Stromal cell of bone marrow (primary cell): ENCODE measurements at regions not wholly inside any gene's neighbourhood (a gene's known extent, or its start where the extent isn't known, plus 50 kb on each side); places are given as distances from the start of the nearest gene placed in this dataset.
"Not testable (repeated sequence)": the region's sequence is repeated elsewhere in the genome, so short reads cannot be mapped to it uniquely, and the experiment has no call there.

Experiments
- DNase-seq: peaks from one replicate; pipeline ENCODE4 v3.0.0-alpha.2; 2012; ENCODE audit warnings: low read depth

GRCh38 chr7:86372262-86372661 is 271.4 kb upstream of the GRM3 start:
- no peak for DNase-seq

GRCh38 chr7:86366946-86367345 is 276.8 kb upstream of the GRM3 start:
- no peak for DNase-seq

DNA sequence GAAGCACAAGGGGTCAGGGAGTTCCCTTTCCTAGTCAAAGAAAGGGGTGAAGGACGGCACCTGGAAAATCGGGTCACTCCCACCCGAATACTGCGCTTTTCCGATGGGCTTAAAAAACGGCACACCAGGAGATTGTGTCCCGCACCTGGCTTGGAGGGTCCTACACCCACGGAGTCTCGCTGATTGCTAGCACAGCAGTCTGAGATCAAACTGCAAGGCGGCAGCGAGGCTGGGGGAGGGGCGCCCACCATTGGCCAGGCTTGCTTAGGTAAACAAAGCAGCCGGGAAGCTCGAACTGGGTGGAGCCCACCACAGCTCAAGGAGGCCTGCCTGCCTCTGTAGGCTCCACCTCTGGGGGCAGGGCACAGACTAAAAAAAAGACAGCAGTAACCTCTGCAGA is 303.3 kb upstream of the GRM3 start:
- DNase-seq: not testable (repeated sequence)

DNA sequence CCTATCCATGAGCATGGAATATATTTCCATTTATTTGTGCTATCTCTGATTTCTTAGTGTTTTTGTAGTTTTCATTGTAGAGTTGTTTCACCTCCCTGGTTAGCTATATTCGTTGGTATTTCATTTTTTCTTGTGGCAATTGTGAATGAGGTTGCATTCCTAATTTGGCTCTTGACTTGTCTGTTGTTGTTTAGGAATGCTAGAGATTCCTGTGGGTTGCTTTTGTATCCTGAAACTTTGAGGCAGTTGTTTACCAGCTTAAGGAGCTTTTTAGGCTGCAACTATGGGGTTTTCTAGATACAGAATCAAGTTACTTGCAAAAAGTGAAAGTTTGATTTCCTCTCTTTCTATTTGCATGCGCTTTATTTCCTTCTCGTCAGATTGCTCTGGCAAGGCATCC is 304.7 kb upstream of the GRM3 start:
- DNase-seq: no peak

DNA sequence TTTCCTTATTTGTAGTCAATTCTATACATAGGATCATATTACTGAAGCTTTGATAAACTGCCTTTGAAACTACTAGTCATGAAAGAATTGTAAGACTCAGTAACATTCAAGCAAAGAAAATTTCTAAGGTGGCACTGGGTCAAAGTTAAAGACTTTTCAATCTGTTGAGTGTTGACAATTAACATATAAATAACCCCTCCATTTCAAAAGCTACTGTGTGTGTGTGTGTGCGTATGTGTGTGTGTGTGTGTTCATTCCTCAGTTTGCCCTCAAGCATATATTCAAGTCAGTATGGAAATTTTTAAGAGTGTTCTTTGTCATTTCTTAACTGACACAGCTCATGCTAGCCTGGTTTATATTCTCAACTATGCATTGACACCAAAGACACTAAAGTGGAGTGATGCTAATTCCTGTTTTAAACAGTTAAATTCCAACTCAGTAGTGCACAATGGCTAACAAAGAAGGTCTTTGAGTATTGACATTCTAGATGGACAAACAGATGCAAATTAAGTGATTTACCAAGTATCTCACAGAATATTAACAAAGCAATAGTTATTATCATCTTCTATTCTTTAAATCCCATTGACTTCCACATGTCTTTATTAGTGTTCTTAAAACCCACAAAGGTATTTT is 314.8 kb upstream of the GRM3 start:
- no peak for DNase-seq

- DNase-seq: no peak
These were observed 316.9 kb upstream of the GRM3 start for GRCh38 chr7:86326847-86327246.

DNA sequence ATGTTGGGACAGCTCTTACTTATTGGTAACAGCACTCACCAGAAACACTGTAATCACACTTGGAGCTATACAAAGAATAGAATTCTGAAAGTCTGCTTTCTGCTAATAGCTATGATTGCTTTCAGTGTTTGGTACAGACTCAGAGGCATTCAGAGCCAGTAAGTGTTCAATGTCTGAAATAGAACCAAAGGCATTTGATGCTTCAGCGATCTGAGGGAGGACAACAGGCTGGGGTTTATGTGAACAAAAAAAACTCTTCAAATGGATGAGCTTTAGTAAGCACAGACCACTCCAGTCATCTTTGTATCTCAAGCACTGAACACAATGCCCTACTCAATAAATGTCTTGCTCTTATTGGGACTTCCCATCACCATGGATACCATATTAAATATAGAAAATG is 322.8 kb upstream of the GRM3 start:
- no peak for DNase-seq

DNA sequence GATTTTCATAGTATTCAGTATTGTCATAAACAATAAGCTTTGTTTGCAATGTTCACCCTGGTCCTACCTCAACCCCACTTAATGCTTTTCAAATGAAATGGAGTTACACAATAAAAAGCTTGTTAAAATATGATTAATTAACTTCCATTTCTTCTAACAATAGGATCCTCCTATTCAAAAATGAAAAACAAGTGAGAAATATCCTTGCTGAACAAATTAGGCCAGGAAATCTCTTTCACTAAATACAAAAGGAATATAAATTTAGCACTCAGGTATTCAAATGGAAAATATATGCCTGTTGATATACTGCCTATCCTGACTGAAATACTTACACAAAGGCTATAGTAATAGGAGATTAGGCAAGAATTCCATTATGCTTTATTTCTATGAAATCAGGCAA is 323.4 kb upstream of the GRM3 start:
- DNase-seq: no peak

GRCh38 chr7:86313842-86314241 is 329.9 kb upstream of the GRM3 start:
- DNase-seq: no peak

DNA sequence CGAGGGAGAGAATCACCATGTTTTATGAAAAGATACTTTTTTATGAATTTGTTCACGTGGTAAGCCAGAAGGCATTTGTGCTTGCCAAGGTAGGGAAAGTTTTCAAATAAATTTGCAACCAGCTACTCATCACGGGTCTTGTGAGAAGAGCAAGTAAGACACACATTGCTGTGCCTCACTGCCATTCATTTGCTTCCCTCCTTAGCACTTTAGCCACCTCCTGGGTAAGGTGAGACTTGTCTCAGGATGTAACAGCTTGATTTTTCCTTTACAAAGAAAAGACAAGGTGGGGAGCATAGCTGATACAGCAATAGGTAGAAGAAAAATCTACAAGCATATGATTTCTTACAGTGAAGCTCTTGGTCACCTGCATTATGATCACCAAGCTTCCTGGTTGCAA is 342.4 kb upstream of the GRM3 start:
- DNase-seq: no peak

DNA sequence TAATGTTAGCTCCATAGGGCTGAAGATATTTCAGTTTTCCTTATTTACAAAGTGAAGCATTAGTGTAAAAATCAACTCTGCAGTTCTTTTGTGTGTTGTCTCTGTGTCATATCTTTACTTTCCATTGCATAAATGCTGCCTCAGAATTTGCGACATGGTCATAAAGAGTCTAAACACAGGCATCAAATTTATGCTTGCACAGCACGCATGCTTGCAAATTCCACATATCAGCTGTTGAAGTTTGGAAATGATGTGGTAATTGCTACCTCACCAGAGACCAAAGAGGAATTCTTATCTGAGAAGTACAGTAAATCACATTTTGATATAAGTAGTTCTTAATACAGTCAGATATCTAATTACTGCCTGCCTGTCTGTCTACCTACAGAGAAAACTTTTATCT is 348.2 kb upstream of the GRM3 start:
- DNase-seq: no peak

DNA sequence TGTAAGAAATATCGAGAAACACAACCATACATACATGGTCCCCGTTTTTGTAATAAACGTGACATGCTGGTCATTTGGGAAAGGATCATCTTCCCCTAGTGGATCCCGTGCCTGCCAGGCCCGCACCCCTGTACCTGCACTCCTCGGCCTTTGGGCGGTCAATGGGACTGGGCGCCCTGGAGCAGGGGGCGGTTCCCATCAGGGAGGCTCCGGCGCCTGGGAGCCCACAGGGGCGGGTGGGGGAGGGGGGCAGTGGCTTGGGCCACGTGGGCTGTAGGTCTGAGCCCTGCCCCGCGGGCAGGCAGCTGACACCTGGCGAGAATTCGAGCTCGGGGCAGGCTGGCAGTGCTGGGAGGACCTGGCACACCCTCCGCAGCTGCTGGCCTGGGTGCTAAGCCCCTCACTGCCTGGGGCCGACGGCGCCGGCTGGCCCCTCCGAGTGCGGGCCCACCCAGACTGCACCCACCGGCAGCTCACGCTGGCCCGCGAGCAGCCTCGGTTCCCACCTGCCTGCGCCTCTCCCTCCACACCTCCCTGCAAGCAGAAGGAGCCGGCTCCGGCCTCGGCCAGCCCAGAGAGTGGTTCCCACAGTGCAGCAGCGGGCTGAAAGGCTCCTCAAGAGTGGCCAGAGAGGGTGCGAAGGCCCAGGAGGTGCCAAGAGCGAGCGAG is 361.6 kb upstream of the GRM3 start:
- no peak for DNase-seq

- DNase-seq: no peak
These were observed 363.6 kb upstream of the GRM3 start for GRCh38 chr7:86280150-86280549.

DNA sequence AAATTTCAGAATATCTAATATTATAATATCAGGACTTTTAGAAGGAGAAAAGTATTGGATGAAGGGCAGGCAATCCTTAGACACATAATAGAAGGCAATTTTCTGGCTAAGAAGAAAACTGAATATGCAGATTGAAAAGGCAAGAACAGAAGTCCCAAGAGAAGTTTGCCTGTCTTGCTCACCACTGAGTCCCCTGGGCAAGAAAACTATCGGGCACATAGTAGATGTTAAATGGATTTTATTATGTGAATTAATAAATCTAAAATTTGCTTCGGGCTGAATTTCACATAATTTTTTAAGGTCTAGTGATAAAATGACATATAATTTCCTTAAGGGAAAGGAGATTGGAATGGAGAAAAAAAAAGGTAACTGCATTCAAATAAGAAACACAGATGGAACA is 380.9 kb upstream of the GRM3 start:
- no peak for DNase-seq

- DNase-seq: no peak
These were observed 385.8 kb upstream of the GRM3 start for GRCh38 chr7:86257894-86258293.

DNA sequence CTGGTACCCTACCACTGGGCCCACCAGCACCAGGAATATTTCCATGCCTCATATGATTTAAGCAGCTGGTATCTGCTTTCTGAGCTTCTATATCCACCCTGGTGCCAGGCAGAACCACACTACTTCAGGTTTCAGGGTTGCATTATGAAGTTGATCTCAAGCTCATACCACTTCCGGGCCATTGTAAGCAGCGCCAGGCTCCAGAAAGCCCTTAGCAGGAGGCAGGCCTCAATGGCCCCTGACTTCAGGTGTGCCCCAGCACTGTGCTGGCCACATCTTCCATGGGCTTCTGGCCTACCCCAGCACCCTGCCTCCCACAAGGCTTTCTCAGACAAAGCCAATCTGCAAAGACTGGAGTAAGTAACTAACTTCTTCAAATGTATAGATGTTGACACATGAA is 391.3 kb upstream of the GRM3 start:
- no peak for DNase-seq

DNA sequence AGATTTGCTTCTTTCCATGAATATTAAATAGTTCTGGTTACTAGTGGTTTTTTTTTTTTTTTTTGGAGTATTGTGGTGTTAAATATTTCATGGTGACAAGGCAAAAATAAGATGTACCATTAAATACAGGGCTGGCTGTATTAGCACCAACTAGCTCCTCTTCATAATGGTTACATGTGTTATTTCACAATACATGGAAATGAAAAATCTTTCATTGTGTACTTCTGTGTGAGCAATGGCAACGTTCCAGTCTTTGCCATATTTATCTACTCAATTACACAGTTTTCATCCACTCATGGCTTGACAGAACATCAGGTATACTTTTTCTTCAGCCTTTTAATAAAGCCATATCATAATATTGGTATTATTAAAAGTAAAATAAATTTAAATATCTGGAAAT is 394.7 kb upstream of the GRM3 start:
- no peak for DNase-seq

- no peak for DNase-seq
These were observed 400.5 kb upstream of the GRM3 start for GRCh38 chr7:86243171-86243570.

DNA sequence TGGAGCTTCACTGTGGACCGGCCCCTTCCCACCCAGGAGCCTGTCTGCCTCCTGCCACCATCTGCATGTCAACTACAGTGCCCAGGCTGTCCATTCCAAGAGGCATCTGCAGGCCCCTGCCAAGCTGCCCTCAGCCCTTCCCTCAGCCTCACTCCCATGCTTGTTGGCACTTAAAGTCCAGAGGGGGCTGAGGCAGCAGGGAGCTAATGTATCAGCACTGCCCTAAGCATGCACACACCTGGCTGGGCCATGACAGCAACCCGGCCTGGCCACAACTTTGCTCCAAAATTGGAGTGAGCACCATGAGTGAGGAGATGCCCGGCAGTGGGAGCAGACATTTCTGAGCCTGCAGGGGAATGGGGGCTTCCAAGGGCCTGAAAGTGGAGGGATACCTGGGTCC is 417.5 kb upstream of the GRM3 start:
- DNase-seq: no peak

- no peak for DNase-seq
These were observed 420.9 kb upstream of the GRM3 start for GRCh38 chr7:86222806-86223205.

DNA sequence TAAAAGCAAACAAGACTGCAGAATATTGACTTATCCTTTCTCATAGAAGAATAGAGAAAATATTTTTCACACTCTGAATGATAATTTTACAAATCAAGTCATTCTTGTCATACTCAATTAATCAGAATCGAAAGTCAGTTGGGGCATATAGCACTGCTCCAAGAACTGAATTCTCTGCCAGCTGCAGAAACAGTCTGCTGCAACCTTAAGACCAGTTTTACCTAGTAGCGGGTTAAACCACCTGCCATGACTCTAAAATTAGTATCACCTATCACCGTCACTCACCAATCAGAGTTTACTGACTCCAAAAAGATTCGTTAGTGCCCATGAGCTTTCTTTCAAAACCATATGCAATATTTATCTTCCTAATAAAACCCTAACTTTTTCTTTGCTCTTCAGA is 429.0 kb upstream of the GRM3 start:
- no peak for DNase-seq

- DNase-seq: no peak
These were observed 430.7 kb upstream of the GRM3 start for GRCh38 chr7:86212976-86213375.

- DNase-seq: no peak
These were observed 434.7 kb upstream of the GRM3 start for GRCh38 chr7:86209036-86209435.

DNA sequence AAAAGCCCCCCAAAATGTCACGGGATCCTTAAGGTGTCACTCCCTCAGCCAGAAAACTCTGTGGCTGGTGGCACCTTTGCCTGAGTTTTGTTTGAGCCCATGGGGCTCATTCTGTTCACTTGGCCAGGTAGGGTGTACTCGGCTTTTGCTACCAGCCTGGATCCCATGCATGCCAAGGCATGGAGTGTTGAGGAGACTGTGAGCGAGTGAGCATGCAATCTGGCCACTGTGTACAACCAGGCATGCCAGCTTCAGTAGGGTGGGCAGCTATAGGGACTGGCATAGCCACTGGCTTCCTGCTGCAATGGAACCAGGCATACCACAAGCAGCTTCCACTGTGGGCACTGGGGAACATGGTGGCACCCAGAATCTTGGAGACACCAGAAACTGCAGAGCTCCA is 436.0 kb upstream of the GRM3 start:
- DNase-seq: no peak
